Renal cortex interstitium (tissue), 11 donors: ENCODE measurements at regions not wholly inside any gene's neighbourhood (a gene's known extent, or its start where the extent isn't known, plus 50 kb on each side); places are given as distances from the start of the nearest gene placed in this dataset.
"Not testable (repeated sequence)": the region's sequence is repeated elsewhere in the genome, so short reads cannot be mapped to it uniquely, and the experiment has no call there.

Experiments used
- DNase-seq, 11 donors: peaks; one replicate each; pipeline ENCODE4 v3.0.0-alpha.2; 2013; ENCODE audit warnings: low read depth in 9 of 11, low spot score in 4 of 11; ENCODE audit errors: extremely low read depth in 1 of 11

- peak in 5 of 11 donors; percentile 14 to 35 (median 26) for DNase-seq
Measured at GRCh38 chr21:17371450-17371849, 141.4 kb upstream of the CXADR start.

- no peak for DNase-seq
Measured at GRCh38 chr21:17372200-17372599, 140.6 kb upstream of the CXADR start.

- DNase-seq = no peak
Measured at GRCh38 chr21:17386498-17386897, 126.3 kb upstream of the CXADR start.

- peak in 10 of 11 donors; percentile 41 to 75 (median 56) for DNase-seq
Measured at GRCh38 chr21:17387030-17387617, 125.7 kb upstream of the CXADR start.

- no peak for DNase-seq
Measured at GRCh38 chr21:17388226-17388625, 124.6 kb upstream of the CXADR start.

GRCh38 chr21:17389311-17389710, 123.5 kb upstream of the CXADR start:
- DNase-seq = no peak

- DNase-seq = no peak
Measured at GRCh38 chr21:17390569-17390968, 122.3 kb upstream of the CXADR start.

GRCh38 chr21:17391811-17392340, 121.0 kb upstream of the CXADR start:
- DNase-seq = no peak

GRCh38 chr21:17393413-17393812, 119.4 kb upstream of the CXADR start:
- no peak for DNase-seq

- no peak for DNase-seq
Measured at GRCh38 chr21:17396948-17397347, 115.9 kb upstream of the CXADR start.

GRCh38 chr21:17397703-17398102, 115.1 kb upstream of the CXADR start:
- DNase-seq = no peak

- DNase-seq = not testable (repeated sequence)
Measured at GRCh38 chr21:17398954-17399353, 113.9 kb upstream of the CXADR start.

- DNase-seq = no peak
Measured at GRCh38 chr21:17402937-17403336, 109.9 kb upstream of the CXADR start.

GRCh38 chr21:17406202-17406601, 106.6 kb upstream of the CXADR start:
- DNase-seq = no peak

GRCh38 chr21:17414766-17415165, 98.1 kb upstream of the CXADR start:
- no peak for DNase-seq

- no peak for DNase-seq
Measured at GRCh38 chr21:17416139-17416538, 96.7 kb upstream of the CXADR start.

- DNase-seq = peak in 4 of 11 donors; percentile 16 to 31 (median 20)
Measured at GRCh38 chr21:17422931-17423330, 89.9 kb upstream of the CXADR start.

- DNase-seq = no peak
Measured at GRCh38 chr21:17427157-17427556, 85.7 kb upstream of the CXADR start.

- no peak for DNase-seq
Measured at GRCh38 chr21:17427831-17428483, 84.9 kb upstream of the CXADR start.

GRCh38 chr21:17428484-17428869, 84.4 kb upstream of the CXADR start:
- DNase-seq = no peak

GRCh38 chr21:17428980-17429379, 83.9 kb upstream of the CXADR start:
- DNase-seq = no peak
